ENCODE measurements at regions not wholly inside any gene's neighbourhood (a gene's known extent, or its start where the extent isn't known, plus 50 kb on each side); places are given as distances from the start of the nearest gene placed in this dataset.
"Not testable (repeated sequence)": the region's sequence is repeated elsewhere in the genome, so short reads cannot be mapped to it uniquely, and the experiment has no call there.

DNA sequence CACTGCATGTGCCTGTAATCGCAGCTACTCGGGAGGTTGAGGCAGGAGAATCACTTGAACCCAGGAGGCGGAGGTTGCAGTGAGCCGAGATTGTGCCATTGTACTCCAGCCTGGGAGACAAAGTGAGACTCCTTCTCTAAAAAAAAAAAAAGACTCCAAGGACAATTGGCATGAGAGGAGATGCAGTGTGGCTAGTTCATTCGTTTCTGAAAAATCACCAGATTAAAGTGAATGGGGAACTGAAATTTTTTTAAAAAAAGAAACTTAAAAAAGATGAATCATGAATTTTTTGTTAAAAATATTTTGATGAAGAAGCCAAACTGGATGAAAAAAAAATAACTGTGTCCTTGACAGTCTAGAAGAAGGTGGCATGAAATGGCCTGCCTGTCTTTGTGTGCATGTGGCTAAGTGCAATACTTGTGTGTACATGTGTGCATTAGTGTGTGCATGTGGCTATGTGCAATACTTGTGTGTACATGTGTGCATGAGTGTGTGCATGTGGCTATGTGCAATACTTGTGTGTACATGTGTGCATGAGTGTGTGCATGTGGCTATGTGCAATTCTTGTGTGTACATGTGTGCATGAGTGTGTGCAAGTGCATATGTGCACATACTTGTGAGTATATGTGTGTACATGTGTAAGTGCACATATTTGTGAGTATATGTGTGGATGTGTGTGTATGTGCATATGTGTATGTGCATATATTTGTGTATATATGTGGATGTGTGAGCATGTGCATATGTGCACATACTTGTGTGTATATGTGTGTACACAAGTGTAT is 391.7 kb upstream of the KLF6 start:
- no peak for DNase-seq

DNA sequence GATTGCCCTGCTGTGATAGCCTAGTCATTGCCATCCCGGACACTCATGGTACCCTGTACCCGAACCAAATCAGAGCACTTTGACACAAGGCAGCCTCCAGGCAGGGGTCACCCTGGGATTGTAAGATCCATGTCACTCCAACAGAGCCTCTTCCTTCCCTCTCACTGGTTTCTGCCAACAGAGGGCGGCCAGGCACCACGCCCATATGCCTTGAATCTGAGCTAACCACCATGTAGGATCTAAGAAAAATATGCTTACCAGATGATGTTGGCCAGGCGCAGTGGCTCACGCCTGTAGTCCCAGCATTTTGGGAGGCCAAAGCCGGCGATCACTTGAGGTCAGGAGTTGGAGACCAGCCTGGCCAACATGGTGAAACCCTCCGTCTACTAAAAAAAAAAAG is 389.2 kb upstream of the KLF6 start:
- no peak for DNase-seq

DNA sequence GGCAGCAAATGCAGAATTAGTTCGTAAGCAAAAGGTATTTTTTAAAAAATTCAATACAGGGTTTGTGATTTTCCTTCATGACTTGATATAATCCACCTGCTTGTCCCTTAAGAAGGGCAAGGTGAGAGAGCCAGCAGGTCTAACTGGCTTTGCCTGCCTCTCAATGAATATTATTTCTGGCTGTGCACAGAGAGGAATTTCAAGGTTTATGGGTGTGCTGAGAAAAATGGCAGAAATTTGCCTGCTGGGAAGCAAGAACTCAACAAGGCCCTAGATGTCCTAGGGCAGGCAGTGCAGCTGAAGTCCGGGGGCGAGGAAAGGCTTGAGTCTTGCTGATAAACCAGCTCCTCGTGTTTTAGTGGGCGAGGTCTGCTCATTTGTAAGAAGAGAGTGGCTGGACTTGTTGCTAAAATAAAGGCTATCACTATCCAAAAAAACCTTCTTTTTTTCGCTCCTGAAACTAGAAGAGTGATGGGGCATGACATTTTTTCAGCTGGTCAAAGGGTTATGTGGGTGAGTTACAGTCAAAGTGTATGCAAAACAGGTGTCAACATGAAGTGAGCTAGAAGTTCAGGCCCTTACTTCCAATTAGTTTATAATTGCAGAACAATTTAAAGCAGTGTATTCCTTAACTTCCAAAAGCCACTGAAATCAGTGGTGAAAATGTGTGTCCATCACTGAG is 385.8 kb upstream of the KLF6 start:
- no peak for DNase-seq

DNA sequence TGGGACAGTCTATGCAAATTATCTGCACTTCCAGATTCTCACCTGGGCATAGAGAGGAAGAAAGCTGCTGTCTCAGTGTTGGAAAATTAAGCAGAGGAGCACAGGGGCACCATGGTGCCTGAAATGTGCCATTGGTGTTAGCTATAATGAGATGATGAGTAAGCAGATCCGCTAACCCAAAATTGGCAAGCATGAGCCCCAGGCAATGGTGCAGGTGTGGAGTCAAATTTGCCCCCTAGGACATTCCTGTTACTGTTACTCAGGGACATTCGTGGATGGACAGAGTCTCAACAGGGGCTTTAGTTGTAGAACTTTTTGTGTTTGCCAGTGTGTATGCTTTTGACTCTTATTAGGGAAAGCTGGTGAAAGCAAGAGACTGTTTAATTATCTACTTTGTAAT is 385.2 kb upstream of the KLF6 start:
- no peak for DNase-seq

DNA sequence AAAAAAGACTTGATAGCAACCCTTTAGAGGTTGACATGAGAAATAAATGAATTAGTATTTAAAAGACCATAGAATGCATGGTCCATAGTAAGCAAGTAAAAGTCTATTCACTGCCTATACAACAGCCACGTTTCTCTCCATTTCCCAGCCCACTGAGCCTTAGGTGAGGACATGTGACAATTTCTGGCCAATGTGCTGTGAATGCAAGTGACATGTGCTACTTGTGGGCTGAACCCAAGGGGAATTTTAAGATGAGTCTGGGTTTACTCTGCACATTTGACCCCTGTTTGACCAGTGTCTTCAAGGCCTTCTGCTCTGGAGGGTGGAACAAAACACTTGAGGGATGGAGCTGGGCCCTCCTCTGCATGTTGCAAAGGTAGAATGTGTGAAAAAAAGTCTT is 384.4 kb upstream of the KLF6 start:
- no peak for DNase-seq

DNA sequence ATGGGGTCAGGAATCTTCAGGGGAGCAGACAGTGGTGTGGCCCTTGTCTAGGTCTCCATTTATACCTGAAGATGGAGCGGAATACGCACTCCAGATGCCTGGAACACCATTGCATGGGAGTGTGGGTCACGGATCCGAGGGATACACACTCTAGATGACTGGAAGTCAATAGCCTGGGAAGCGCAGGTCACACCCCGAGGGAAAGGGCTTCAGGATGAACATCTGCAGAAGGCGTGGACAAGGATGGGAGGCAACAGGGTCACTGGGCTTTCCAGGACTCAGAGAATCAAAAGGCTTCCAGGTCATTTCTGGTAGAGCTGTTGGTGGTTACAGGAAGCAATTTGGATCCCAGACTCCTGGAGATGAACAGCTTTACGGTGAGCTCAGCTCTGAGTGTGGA is 382.2 kb upstream of the KLF6 start:
- no peak for DNase-seq

DNA sequence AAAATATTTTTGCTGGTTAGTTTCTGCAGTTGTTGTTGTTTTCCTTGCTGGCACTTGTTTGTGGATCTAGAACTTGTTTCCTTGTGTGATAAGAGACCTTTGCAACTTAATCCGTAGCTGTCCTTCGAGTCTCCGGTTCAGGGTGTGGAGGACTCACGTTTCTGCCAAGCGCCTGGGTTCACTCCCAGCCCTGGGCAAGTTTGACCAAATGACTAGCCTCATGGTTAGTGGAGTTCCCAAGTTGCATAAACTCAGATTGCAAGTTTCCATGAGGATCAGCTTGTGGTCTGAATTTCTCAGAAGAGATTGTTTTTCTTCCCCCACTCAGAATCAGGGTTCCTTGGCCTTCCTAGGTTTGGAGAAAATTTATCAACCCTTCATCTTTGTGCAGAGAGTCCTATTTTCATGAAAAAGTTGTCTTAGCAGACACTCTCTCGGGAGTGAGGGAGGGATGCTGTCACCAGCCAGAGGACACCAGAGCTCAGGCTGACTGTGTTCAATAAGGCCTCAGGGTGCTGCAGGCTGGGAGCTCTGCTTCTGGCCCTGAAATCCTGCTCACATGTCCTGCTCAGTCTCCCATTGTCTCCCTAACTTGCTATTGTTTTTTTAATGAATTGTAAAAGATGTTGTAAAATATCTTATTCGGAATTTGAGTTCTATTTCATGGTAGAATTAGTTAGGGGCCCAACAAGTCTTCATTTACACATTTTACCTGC is 377.7 kb upstream of the KLF6 start:
- DNase-seq, result no peak

DNA sequence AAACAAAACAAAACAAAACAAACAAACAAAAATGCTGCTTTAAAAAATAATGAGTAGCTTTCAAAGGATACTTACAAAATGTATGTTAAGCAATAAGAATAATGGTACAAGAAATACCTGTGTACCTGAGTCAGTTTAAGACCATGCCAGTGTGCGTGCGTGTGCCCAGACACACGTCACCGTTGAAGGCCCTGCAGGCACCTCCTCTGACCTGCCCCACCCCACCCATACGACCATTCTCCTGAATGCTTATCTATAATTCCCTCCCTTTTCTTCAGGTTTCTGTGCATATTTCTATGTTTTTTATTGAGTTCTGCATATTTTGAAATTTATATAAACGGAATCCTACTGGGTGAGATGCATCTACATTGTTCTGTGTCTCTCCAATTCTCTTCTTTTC is 374.2 kb upstream of the KLF6 start:
- DNase-seq, result no peak

DNA sequence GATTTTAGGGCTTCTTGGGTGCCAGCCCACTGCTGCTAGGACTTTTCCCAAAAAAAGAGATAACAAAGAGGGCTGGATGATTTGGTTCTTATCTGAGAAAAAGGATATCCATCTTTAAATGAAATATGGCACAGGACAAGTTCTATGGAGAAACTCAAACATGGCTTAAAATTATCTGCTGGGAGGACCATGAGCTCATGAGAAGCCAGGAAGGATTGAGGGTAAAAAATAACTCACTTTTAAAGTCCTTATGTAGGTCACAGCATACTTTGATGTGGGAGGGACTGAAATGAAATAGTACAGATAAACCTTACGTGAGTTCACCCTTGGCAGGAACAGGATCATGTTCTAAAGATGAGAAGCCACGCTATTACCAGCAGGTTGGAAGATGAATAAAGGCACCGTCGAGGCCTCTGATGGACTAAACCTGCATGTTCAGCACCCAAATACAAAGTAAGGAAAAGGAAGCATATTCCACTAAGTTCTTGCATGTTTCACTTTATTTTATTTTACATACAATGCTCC is 369.2 kb upstream of the KLF6 start:
- no peak for DNase-seq

DNA sequence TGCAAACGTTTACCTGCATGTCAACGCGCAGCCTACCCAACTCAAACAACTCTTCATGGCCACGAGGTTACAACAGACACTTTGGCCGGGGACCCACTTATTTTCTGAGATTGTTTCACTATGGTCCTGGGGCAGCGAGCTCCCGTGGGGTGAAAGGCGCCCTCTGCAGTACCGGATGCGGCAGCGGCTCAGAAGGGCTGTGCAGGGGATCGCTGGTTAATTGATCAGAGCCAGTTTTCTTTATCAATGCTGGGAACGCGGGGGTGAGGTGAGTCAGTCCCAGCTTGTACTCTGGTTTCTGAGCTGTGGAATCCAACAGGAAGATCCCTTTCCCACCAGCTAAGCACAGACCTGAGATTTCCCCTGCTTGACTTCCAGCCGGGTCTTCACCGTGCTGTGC is 366.5 kb upstream of the KLF6 start:
- DNase-seq, result no peak

DNA sequence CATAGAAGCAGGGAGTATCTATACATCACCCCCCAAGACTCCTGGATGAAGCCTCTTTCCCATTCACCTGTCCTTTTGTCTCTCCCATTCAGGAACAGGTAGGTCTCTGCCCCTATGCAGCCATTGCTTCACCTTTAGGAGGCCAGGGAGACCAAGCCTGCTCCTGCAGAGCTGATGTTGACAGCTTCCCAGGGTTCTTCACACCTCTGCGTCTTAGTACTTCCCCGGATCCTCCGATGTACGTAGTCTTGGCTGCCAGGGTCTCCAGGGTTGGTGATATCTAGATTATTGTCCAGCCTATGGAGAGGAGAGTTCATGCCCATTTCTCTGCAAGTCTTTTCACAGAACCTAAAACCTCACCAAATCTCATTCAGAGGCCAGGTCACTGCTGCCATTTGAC is 365.7 kb upstream of the KLF6 start:
- DNase-seq, result no peak

DNA sequence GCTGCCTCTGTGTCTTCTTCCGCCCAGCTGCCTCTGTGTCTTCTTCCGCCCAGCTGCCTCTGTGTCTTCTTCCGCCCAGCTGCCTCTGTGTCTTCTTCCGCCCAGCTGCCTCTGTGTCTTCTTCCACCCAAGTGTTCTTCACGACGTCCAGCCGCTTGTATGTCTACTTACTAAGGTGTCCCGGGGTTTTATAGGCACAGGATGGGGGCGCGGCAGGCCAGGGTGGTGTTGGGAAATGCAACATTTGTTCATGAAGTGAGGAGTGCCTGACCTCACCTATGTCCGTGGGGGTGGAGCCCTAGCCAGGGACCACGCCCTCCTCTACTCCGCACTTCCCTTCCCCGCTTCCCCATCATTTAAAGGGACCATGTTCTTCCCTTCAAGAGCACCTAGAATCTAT is 364.5 kb upstream of the KLF6 start:
- DNase-seq, result not testable (repeated sequence)

DNA sequence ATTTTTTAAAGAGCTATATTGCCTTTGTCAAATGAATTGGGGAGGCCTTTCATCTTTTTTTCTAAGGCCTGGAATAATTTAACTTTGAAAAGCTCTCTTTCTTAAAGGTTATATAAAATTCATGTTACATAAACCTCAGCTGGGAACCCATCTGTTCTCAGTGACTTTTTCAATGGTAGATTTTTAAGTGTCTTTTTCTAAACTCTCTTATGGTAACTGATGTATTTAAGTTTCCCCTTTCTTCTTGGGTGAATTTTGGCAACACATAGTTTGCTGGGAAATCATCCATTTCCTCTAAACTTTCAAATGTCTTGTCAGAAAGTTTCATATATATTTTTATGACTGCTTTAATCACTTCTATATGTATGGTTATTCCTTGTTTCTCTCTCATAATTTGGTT is 362.2 kb upstream of the KLF6 start:
- no peak for DNase-seq

DNA sequence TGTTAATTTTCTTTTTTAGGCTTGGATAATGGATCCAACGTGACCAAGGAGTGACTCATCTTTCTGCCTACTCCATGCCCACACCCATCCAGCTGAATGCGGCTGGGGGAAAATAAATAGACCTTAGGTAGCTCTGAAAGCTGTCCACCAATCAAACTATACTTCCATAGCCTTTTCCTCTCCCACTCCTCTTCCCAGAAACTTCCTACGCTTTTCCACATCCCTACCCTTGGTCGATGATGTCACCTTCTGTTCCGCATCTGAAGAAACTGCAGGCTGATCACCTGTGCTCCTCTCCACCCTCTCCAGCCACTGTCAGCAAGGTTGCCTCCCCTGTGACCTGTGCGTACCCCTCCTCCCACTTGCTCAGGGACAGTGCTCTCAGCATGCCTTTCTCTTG is 359.8 kb upstream of the KLF6 start:
- no peak for DNase-seq

DNA sequence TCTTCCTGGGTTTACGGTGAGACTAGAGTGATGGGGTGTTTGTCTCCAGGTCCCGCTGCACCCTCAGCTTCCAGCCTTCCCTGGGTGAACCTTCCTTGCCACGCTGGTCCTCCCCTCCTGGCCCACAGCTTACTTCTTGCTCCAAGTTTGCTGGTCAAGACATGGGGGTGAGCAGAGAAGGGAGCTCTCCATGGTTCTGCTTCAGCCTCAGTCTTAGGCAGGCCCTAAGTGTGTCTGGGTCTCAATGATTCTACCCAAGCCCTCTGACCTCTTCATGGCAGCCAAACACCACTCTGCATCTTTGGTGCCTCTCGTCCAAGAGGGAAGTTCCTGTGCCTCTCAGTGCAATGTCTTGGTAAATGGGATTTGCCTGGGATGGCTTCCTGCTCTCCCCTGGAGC is 356.5 kb upstream of the KLF6 start:
- no peak for DNase-seq

DNA sequence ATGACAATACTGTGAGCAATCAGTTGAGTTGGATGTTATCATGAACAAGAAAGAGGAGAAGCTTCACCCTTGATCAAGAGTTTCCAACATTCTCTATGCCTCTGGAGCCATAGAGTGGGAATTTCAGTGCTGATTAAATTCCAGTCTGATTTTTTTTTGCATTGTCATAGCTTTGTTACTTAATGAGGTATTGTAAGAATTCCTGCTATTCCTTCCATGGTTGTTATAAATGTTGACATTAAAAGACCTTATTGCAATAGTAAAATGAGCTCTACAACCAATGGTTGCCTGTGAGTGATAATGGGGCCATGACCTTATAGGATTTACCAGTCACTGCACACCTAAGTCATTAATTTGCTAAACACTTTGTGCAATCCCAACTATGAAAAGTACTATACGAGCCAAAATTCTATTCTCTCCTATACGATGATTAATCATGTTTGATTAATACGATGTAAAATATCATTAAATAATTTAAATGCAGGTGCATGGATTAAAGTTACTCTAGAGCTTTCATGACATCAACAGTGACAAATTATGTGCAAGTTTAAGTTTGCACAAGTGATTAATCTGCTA is 353.2 kb upstream of the KLF6 start:
- DNase-seq, result no peak

DNA sequence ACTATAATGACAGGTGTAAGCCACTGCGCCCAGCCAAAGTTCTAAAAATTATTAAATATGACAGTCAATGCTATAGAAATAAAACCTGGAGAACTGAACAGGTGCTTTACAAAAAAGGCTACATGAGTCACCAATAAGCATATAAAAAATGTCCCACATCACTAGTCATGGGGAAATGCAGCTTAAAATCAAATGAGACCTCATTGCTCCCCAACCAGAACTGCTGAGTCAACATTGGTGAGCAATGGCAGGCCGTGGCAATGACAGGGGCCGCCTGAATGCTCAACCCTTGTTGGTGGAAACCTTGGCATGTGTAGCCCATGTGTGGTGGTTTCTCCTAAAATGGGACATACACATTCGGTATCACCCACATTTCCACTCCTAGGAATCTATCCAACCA is 352.3 kb upstream of the KLF6 start:
- DNase-seq, result no peak

DNA sequence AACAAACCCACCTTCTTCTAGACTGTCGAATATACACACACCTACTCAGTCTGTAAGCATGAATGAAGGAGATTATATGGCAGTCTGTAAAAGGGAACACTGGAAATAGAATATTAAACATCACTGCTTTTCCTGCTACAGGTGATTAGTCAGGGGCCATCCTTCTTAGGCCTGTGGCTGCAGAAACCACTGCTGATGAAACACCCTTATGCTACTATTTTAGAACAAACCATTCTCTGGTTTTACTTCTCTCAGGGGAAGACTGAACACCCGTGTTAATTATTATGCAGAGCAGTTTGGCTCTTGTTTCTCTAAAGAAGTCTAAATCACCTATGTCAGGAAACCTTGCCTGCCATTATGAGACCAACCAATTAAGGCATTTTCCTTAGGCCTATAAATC is 351.1 kb upstream of the KLF6 start:
- no peak for DNase-seq

DNA sequence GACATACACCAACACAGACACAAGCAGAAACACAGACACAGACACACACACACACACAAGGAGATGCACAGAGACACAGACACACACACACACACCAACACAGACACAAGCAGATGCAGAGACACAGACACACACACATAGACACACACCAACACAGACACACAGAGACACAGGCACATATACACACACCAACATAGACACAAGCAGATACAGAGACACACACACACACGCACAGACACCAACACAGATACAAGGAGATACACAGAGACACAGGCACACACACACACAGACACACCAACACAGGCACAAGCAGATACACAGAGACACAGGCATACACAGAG is 347.2 kb upstream of the KLF6 start:
- no peak for DNase-seq

DNA sequence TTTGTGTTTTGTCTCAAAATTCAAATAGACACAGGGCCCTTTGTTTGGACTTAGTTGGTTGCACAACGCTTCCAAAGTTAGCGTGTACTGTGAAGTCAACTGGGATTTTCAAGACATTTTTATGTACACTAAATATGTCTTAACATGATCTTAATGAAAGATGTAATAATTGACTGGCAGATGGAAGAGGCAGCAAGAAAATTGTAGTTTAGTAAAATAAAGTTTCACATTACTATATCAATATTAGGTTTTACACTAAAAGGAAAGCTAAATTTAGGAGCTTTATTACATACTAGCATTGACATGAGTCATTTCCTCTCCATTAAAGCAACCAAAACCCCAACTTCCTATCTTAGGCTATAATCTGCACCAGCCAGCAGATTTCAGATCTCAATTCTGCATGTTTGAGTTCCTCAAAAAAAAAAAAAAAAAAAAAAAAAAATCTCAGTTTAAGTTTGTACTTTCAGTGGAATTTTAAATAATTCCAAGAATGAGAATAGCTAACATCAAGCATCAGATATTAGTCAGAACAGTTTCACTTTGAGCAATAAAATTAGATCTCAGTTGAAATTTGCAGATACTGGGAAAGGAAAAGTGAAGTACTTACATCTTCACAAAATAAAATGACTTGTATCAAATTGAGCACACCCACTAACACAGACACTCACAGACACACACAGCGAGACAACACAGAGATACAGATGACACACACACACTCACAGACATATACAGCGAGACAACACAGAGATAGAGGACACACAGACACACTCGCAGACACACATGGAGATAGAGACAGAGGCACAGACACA is 346.6 kb upstream of the KLF6 start:
- peak; percentile 29 for DNase-seq

DNA sequence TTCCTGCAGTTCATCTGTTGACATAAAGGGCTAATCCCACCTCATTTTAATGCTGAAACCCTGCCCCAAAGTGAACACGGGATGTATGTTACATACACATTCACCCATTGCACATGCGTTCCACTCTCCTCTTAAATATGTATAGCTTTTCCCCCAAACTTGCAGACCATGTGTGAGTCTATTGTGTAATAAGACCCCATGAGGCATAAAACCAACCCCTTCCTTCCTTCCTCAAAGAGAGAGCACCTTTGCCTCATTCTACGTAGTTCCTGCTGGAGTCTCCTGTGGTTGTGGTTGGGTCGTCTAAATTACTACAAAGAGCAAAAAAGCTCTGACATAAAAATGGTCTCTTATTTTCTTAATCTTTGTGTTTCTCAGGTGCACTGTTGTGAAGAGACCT is 345.7 kb upstream of the KLF6 start:
- DNase-seq, result peak; percentile 48

DNA sequence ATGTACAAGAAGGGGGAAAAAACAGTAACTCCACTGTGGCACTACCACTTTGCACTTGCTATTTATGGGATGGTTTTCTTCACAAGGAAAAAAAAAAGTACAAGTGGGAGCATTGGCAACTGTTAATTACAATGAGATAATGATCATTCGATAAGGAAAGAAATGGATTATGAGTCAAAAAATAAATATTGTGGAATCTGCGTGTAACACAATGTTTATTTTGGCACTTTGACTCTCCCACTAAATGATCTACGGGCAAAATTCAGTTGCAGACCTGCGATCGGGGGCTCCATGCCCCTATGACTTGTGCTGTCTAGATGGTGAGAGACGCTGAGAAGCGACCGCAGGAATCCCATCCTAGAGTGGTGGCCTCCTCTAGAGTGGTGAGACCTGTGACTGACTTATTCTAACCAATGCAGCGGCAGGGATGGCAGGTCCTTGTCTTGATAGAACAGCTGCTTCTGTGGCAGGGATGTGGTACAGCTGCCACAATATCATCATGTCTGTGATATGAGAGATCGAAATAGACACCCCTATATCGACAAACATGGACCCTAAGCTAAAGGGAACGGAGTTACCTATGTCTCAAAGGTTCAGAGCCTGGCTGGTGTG is 345.0 kb upstream of the KLF6 start:
- DNase-seq, result no peak

Data from CD4-positive, alpha-beta T cell treated with Interferon gamma for 1 hour (primary cell).